ENCODE measurements at regions not wholly inside any gene's neighbourhood (a gene's known extent, or its start where the extent isn't known, plus 50 kb on each side); places are given as distances from the start of the nearest gene placed in this dataset.
"Not testable (repeated sequence)": the region's sequence is repeated elsewhere in the genome, so short reads cannot be mapped to it uniquely, and the experiment has no call there.

DNA sequence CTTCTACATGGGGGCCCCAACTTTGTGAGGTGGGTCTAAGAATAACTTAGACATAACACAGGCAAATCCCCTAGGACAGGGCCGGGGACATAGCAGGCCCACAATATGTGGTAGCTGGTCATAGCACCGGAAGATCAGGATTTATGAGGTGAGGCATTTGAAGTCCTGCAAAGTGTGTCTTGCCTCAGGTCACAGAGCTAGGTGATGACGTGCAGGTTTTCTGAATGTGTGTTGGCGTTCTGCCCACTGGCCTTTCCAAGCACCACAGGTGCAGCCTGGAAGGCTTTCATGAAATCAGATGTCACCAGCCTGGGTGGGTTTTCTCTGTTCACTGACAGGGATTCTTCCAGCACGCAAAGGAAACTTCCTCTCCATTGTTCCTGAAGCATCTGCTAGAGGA, 119.1 kb downstream of the LRATD1 start:
- DNase-seq (ENCODE audit: low read depth in 2 of 2) = no peak

DNA sequence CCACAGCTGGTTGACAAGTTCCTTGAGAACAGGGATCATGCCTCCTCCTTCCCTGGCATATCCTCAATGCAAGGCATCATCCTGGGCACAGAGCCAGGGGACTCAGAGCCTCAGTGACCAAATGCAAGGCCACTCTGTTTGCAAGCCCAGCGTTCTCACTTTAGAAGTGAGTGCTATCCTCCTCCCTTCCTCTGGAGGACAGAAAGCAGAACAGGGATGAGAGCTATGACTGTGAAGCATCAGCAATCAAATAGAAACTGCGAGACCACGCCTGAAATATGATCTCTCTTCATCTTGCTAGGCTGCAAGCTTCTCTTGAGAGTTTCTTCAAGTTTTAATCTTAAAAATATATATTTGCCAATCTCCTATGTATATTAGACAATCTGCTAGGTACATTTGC, 119.8 kb downstream of the LRATD1 start:
- DNase-seq (ENCODE audit: low read depth in 2 of 2) = no peak

DNA sequence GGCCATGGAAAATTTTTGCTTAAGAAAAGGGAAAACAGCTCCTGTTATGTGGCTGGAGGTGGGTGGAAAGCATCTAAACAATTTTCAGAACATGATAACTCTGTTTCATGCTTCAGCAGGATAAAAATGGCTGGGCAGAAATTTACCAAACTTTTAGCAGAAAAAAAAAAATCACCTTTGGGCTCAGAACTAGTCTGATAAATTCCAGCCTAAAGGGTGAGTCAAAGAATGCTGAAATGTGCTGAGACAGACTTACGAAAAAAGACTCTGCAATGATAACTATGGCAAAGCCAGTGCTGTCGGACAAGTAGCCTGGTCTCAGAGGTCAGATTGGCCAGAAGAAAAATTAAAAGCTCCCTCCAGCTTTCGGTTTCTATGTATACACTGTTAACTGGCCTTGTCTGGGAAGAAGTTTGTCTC, 123.6 kb downstream of the LRATD1 start:
- no peak for DNase-seq (ENCODE audit: low read depth in 2 of 2)

DNA sequence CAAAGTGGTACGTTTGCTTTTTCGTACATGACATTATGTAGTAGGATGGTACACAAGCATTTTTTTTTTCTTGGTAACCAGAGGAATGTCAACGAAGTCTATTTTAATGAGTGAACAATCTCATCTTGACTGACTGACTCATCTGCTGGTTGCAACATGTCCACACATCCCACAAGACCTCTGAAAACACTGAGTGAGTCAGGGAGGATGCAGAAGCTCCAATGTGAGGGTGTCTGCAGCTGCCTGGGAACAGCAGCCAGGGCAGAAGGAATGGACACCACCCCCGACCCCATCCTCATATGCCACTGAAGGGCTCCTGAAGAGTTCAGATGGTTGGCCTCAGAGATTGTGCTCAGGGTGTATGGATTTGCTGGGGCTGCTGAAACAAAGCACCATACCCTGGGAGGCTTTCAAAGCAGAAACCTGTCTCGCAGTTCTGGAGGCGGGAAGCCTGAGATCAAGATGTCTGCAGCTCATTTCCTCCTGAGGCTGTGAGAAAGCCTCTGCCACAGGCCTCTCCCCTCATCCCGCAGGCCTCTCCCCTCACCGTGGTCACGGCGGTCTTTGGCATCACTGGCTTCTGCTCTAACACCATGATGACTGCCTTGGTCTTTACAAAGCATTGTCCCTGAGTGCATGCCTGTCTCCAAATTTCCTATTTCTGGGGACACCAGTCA, 124.6 kb downstream of the LRATD1 start:
- DNase-seq (ENCODE audit: low read depth in 2 of 2) = no peak

- no peak for DNase-seq (ENCODE audit: low read depth in 2 of 2)
Measured at GRCh38 chr2:14759082-14759481, 126.6 kb downstream of the LRATD1 start.

DNA sequence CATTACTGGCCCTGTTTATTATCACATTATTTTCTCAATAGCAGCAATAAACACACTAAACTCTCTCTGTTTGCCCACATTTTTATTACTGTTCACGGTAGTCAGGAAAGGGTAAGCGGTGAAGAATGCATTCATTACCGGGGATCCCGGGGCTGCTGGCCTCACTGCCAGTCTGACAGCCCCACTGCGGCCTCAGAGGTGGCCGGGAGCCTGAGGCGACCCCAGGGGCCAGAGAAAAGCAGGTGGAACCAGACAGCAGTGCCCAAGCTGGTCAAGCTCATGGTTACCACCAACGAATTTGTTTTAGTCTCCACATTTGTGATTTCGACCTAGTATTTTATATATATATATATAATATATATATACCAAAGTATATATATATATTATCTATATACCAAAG, 127.7 kb downstream of the LRATD1 start:
- DNase-seq (ENCODE audit: low read depth in 2 of 2) = no peak

- DNase-seq (ENCODE audit: low read depth in 2 of 2) = no peak
Measured at GRCh38 chr2:14761118-14761517, 128.6 kb downstream of the LRATD1 start.

DNA sequence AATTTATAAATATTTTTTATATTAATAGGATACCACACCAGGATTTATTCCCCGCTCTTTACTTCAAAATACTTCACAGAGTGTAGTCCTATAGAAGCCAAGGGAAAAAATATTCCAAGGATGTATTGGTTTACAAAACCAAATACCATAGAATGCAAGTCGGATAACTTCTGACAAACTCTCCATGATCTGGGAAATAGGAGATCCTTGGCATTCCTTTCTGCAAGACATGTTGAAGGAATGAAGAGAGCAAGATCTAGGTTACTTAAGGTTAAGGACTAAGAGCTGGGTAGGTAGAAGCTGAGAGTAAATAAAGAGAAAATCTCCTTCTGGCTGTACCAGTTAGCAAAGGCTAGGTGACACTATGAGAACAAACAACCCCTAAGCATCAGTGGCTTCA, 141.2 kb downstream of the LRATD1 start:
- no peak for DNase-seq (ENCODE audit: low read depth in 2 of 2)

GRCh38 chr2:14774436-14774968, 142.0 kb downstream of the LRATD1 start:
- no peak for DNase-seq (ENCODE audit: low read depth in 2 of 2)

DNA sequence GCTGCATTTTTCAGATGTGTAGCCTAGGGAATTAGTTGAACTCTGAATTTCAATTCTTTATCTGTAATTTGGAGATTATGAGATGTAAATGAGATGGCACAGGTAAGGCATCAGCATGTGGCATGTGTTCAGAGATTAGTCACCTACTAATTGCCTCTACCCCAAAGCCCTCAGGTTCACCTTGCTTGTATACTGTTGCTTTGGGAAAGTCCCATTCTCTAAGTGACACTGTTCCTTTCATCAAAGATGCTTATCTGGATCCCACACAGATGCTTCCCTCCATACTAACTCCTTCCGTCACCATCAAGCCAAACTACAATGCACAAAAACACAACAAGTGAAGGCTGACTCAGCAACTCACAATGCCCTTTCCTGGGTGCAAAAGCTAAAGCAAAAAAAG, 143.7 kb downstream of the LRATD1 start:
- no peak for DNase-seq (ENCODE audit: low read depth in 2 of 2)

DNA sequence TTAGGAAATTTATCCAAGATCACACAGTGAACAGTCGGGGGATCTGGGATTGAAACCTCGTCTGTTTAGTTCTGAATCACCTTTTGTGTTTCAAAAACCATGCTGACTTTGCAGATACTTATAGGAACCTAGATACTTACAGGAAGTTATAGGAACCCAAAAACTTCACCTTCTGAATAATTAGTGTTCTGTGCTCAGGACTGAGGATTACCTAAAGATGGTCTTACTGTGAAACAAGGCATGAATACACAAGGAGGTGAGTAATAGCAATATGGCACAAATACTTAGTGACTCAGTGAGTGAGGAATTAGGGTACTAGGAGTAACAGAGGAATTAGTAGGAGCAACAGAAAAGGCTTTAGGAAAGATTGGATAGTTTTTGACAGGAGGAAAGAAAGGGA, 145.5 kb downstream of the LRATD1 start:
- DNase-seq (ENCODE audit: low read depth in 2 of 2) = no peak

DNA sequence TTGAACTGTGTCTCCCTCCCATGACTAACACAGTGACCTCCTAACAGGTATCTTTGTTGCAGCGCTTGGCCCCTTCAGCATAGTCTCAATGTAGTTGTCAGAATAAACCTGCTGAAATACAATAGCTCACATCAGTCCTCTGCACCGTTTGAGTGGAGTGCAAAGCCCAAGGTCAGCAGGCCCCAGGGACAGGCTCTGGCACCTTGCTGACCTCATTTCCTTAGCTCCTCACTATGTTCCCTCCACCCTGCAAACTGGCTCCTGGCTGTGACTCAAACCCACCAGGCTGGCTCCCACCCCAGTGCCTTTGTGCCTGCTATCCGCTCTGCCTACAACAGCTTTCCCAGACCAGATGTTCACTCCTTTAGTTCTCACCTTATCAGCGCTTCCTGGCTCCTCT, 146.7 kb downstream of the LRATD1 start:
- no peak for DNase-seq (ENCODE audit: low read depth in 2 of 2)

- DNase-seq (ENCODE audit: low read depth in 2 of 2) = no peak
Measured at GRCh38 chr2:14781142-14781541, 148.6 kb downstream of the LRATD1 start.

DNA sequence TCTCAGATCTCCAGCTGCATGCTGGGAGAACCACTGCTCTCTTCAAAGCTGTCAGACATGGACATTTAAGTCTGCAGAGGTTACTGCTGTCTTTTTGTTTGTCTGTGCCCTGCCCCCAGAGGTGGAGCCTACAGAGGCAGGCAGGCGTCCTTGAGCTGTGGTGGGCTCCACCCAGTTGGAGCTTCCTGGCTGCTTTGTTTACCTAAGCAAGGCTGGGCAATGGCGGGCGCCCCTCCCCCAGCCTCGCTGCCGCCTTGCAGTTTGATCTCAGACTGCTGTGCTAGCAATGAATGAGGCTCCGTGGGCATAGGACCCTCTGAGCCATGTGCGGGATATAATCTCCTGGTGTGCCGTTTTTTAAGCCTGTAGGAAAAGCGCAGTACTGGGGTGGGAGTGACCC, 156.3 kb downstream of the LRATD1 start:
- DNase-seq (ENCODE audit: low read depth in 2 of 2) = not testable (repeated sequence)

DNA sequence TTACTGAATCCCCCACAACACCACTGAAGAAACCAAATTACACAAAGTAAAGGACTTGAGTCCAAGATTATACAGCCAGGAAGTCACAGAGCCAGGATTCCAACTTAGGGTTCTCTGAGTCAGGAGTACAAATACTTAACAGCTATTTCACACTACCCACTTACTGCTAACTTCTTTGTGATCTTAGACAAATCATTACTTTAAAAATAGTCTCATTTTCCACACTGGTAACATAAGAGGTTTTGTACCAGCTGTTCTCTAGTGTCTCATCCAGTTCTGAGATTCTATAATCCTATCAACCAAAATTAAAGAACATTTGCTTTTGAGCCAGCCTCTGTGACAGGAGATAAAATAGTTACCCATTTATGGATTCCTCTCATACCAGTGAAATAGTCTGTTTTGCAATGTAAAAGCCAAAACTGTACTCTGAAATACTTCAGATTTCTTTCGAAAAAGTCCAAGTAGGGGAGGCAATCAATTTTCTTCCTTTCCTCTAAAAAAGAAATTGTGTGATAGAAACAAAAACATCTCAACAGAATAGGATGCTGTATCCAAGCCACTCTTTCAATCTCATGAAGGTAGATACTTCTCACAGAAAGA, 157.6 kb downstream of the LRATD1 start:
- no peak for DNase-seq (ENCODE audit: low read depth in 2 of 2)

DNA sequence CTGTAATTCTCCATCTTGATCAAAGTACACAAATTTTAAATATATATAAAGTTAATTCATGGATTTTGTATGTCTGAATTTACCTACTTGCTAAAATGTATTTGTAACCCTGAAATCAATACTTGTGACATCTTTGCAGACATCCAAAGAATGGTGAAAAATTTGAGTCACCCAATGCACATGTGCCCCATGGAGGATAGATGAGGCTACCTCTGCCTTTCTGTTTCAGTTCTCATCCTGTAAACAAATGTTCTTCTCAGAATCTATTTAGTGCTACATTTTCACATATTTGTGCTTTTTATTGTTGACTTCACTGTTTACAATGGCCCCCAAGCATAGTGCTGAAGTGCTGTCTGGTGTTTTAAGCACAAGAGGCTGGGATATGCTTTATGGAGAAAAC, 171.5 kb downstream of the LRATD1 start:
- no peak for DNase-seq (ENCODE audit: low read depth in 2 of 2)

- DNase-seq (ENCODE audit: low read depth in 2 of 2) = no peak
Measured at GRCh38 chr2:14804902-14805301, 172.4 kb downstream of the LRATD1 start.

- DNase-seq (ENCODE audit: low read depth in 2 of 2) = no peak
Measured at GRCh38 chr2:14806613-14807012, 174.1 kb downstream of the LRATD1 start.

GRCh38 chr2:14815201-14815600, 182.7 kb downstream of the LRATD1 start:
- no peak for DNase-seq (ENCODE audit: low read depth in 2 of 2)

DNA sequence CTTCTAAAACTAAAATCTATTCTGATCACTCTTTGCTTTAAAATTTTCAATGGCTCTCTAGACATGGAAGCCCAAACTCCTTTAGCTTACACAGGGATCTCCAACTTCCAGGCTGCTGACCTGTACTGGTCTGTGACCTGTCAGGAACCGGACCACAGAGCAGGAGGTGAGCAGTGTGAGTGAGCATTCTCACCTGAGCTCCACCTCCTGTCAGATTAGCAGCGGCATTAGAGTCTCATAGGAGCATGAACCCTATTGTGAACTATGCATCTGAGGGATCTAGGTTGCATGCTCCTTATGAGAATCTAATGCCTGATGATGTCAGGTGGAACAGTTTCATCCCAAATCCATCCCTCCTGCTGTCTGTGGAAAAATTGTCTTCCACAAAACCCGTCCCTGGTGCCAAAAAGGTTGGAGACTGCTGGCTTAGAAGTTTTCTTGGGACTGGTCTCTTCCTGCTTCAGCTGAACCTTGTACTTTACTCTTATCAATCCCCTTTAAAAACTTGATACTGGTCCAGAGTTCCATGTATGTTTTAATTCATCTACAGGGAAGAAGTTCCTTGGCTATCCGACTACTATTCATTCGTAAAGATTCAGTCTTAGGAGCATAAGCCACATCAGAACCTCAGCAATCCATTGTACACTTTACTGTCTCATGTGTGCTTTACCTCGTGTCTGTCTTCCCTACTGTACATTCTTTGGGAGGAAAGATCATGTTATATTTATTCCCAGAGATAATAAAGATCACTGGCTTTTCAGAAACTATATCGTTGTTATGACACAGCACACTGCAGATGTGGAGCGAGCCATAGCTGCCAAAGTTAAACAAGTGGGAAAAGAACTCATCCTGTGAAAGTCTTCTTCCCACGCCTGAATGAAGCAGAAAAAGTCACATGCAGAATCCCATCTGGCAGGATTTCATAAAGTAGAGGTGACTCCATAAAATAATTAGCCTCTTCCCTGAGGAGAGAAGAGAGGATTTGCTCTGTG, 183.8 kb downstream of the LRATD1 start:
- no peak for DNase-seq (ENCODE audit: low read depth in 2 of 2)

DNA sequence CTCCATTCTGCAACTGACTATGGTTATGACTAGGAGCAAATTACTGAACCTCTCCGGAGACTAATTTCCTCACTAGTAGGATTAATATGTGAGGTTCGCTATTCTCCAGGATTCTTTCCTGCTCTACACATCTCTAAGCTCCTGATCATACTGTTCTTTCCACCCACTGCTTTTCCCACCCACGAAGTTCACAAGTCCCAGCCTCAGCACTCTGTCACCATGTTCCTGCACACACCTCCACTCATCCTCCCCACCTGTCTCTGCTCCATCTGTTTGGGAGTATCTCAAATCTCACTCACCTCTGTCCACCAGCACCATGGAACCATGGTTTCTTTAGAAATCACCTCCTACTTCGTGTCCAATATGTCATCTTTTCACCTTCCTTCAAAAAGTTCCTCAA, 185.3 kb downstream of the LRATD1 start:
- DNase-seq (ENCODE audit: low read depth in 2 of 2) = no peak

GRCh38 chr2:14826518-14826917, 194.0 kb downstream of the LRATD1 start:
- no peak for DNase-seq (ENCODE audit: low read depth in 2 of 2)

All from dermis microvascular lymphatic vessel endothelial cell (primary cell).